ENCODE measurements at regions not wholly inside any gene's neighbourhood (a gene's known extent, or its start where the extent isn't known, plus 50 kb on each side); places are given as distances from the start of the nearest gene placed in this dataset.

- Mint-ChIP-seq H3K9me3 (ENCODE audit: low read depth) (no peaks in the 10 kb centered on the region), H3K4me1 (ENCODE audit: low read depth) (peaks cover 13% of the 10 kb centered on the region), H3K27ac (no peak overlapping the region), H3K27me3 (no peaks in the 10 kb centered on the region), H3K36me3 (ENCODE audit: insufficient read depth) (no peaks in the 10 kb centered on the region), H3K4me3 (ENCODE audit: low read depth) (no peak overlapping the region)
- no peak for TF ChIP-seq CTCF (IDR thresholded peaks at IDR 0.05; ENCODE audit: unreplicated experiment)
- DNase-seq (ENCODE audit: low spot score, unreplicated experiment): no peak
Observed at GRCh38 chr4:178899084-178899483, 1456.8 kb upstream of the AGA start.

GRCh38 chr4:178917756-178918155 is 1475.5 kb upstream of the AGA start:
- no peaks in the 10 kb centered on the region for H3K27me3 Mint-ChIP-seq
- no peak for DNase-seq (ENCODE audit: low spot score, unreplicated experiment)
- no peak overlapping the region for H3K4me3 Mint-ChIP-seq (ENCODE audit: low read depth)
- no peaks in the 10 kb centered on the region for H3K36me3 Mint-ChIP-seq (ENCODE audit: insufficient read depth)
- H3K4me1 Mint-ChIP-seq (ENCODE audit: low read depth): peaks cover 2% of the 10 kb centered on the region
- TF ChIP-seq CTCF (IDR thresholded peaks at IDR 0.05; ENCODE audit: unreplicated experiment): no peak
- peaks cover 3% of the 10 kb centered on the region for H3K9me3 Mint-ChIP-seq (ENCODE audit: low read depth)
- no peak overlapping the region for H3K27ac Mint-ChIP-seq

- Mint-ChIP-seq H3K4me3 (ENCODE audit: low read depth) (no peak overlapping the region), H3K36me3 (ENCODE audit: insufficient read depth) (no peaks in the 10 kb centered on the region), H3K9me3 (ENCODE audit: low read depth) (no peaks in the 10 kb centered on the region), H3K27ac (no peak overlapping the region), H3K4me1 (ENCODE audit: low read depth) (no peaks in the 10 kb centered on the region), H3K27me3 (no peaks in the 10 kb centered on the region)
- no peak for TF ChIP-seq CTCF (IDR thresholded peaks at IDR 0.05; ENCODE audit: unreplicated experiment)
- no peak for DNase-seq (ENCODE audit: low spot score, unreplicated experiment)
Observed at GRCh38 chr4:178937130-178937529, 1494.9 kb upstream of the AGA start.

GRCh38 chr4:178941975-178942374 is 1499.7 kb upstream of the AGA start:
- Mint-ChIP-seq H3K36me3 (ENCODE audit: insufficient read depth) (no peaks in the 10 kb centered on the region), H3K9me3 (ENCODE audit: low read depth) (no peaks in the 10 kb centered on the region), H3K27me3 (no peaks in the 10 kb centered on the region), H3K27ac (no peak overlapping the region), H3K4me3 (ENCODE audit: low read depth) (no peak overlapping the region), H3K4me1 (ENCODE audit: low read depth) (no peaks in the 10 kb centered on the region)
- no peak for TF ChIP-seq CTCF (IDR thresholded peaks at IDR 0.05; ENCODE audit: unreplicated experiment)
- DNase-seq (ENCODE audit: low spot score, unreplicated experiment): no peak

- DNase-seq (ENCODE audit: low spot score, unreplicated experiment): no peak
- TF ChIP-seq CTCF (IDR thresholded peaks at IDR 0.05; ENCODE audit: unreplicated experiment): no peak
- Mint-ChIP-seq H3K27me3 (no peaks in the 10 kb centered on the region), H3K9me3 (ENCODE audit: low read depth) (peaks cover 6% of the 10 kb centered on the region), H3K4me1 (ENCODE audit: low read depth) (no peaks in the 10 kb centered on the region), H3K4me3 (ENCODE audit: low read depth) (no peak overlapping the region), H3K36me3 (ENCODE audit: insufficient read depth) (peaks cover 1% of the 10 kb centered on the region), H3K27ac (no peak overlapping the region)
Observed at GRCh38 chr4:178953447-178954120, 1511.3 kb upstream of the AGA start.
